ENCODE measurements at regions not wholly inside any gene's neighbourhood (a gene's known extent, or its start where the extent isn't known, plus 50 kb on each side); places are given as distances from the start of the nearest gene placed in this dataset.

- H3K4me1 ChIP-seq (ENCODE audit: control insufficient read depth in 1 of 2, insufficient read depth in 2 of 2, low read length in 2 of 2) = no peaks in the 10 kb centered on the region
- H3K27ac ChIP-seq (ENCODE audit: low read depth, low read length) = no peak overlapping the region
- H3K27me3 ChIP-seq (ENCODE audit: control insufficient read depth in 1 of 2, insufficient read depth in 2 of 2, low read length in 2 of 2) = no peaks in the 10 kb centered on the region
- H3K36me3 ChIP-seq (ENCODE audit: control insufficient read depth in 1 of 2, insufficient read depth in 2 of 2, low read length in 2 of 2) = no peaks in the 10 kb centered on the region
- no peaks in the 10 kb centered on the region for H3K9me3 ChIP-seq (ENCODE audit: control insufficient read depth in 1 of 2, low read length in 2 of 2)
- H3K9ac ChIP-seq (ENCODE audit: low read depth in 1 of 2, low read length in 2 of 2) = no peak overlapping the region
- no peak overlapping the region for H3K4me3 ChIP-seq (ENCODE audit: low read depth in 1 of 2, low read length in 2 of 2)
These were observed 93.2 kb upstream of the TNFSF4 start for GRCh38 chr1:173300061-173301044.

- H3K4me1 ChIP-seq (ENCODE audit: control insufficient read depth in 1 of 2, insufficient read depth in 2 of 2, low read length in 2 of 2) = no peaks in the 10 kb centered on the region
- no peaks in the 10 kb centered on the region for H3K27me3 ChIP-seq (ENCODE audit: control insufficient read depth in 1 of 2, insufficient read depth in 2 of 2, low read length in 2 of 2)
- H3K27ac ChIP-seq (ENCODE audit: low read depth, low read length) = no peak overlapping the region
- no peak overlapping the region for H3K9ac ChIP-seq (ENCODE audit: low read depth in 1 of 2, low read length in 2 of 2)
- no peaks in the 10 kb centered on the region for H3K9me3 ChIP-seq (ENCODE audit: control insufficient read depth in 1 of 2, low read length in 2 of 2)
- no peak overlapping the region for H3K4me3 ChIP-seq (ENCODE audit: low read depth in 1 of 2, low read length in 2 of 2)
- no peaks in the 10 kb centered on the region for H3K36me3 ChIP-seq (ENCODE audit: control insufficient read depth in 1 of 2, insufficient read depth in 2 of 2, low read length in 2 of 2)
These were observed 94.4 kb upstream of the TNFSF4 start for GRCh38 chr1:173301507-173301906.

- Histone ChIP-seq H3K27ac (ENCODE audit: low read depth, low read length) (no peak overlapping the region), H3K27me3 (ENCODE audit: control insufficient read depth in 1 of 2, insufficient read depth in 2 of 2, low read length in 2 of 2) (no peaks in the 10 kb centered on the region), H3K36me3 (ENCODE audit: control insufficient read depth in 1 of 2, insufficient read depth in 2 of 2, low read length in 2 of 2) (no peaks in the 10 kb centered on the region), H3K4me3 (ENCODE audit: low read depth in 1 of 2, low read length in 2 of 2) (no peak overlapping the region), H3K9ac (ENCODE audit: low read depth in 1 of 2, low read length in 2 of 2) (no peak overlapping the region), H3K4me1 (ENCODE audit: control insufficient read depth in 1 of 2, insufficient read depth in 2 of 2, low read length in 2 of 2) (no peaks in the 10 kb centered on the region), H3K9me3 (ENCODE audit: control insufficient read depth in 1 of 2, low read length in 2 of 2) (no peaks in the 10 kb centered on the region)
These were observed 95.2 kb upstream of the TNFSF4 start for GRCh38 chr1:173302366-173302765.

- H3K27ac ChIP-seq (ENCODE audit: low read depth, low read length) = no peak overlapping the region
- H3K27me3 ChIP-seq (ENCODE audit: control insufficient read depth in 1 of 2, insufficient read depth in 2 of 2, low read length in 2 of 2) = no peaks in the 10 kb centered on the region
- H3K9ac ChIP-seq (ENCODE audit: low read depth in 1 of 2, low read length in 2 of 2) = no peak overlapping the region
- no peaks in the 10 kb centered on the region for H3K4me1 ChIP-seq (ENCODE audit: control insufficient read depth in 1 of 2, insufficient read depth in 2 of 2, low read length in 2 of 2)
- H3K9me3 ChIP-seq (ENCODE audit: control insufficient read depth in 1 of 2, low read length in 2 of 2) = no peaks in the 10 kb centered on the region
- no peak overlapping the region for H3K4me3 ChIP-seq (ENCODE audit: low read depth in 1 of 2, low read length in 2 of 2)
- no peaks in the 10 kb centered on the region for H3K36me3 ChIP-seq (ENCODE audit: control insufficient read depth in 1 of 2, insufficient read depth in 2 of 2, low read length in 2 of 2)
These were observed 96.0 kb upstream of the TNFSF4 start for GRCh38 chr1:173302890-173303829.

GRCh38 chr1:173303984-173304383, 96.9 kb upstream of the TNFSF4 start:
- Histone ChIP-seq H3K9ac (ENCODE audit: low read depth in 1 of 2, low read length in 2 of 2) (no peak overlapping the region), H3K4me1 (ENCODE audit: control insufficient read depth in 1 of 2, insufficient read depth in 2 of 2, low read length in 2 of 2) (no peaks in the 10 kb centered on the region), H3K9me3 (ENCODE audit: control insufficient read depth in 1 of 2, low read length in 2 of 2) (no peaks in the 10 kb centered on the region), H3K4me3 (ENCODE audit: low read depth in 1 of 2, low read length in 2 of 2) (no peak overlapping the region), H3K27me3 (ENCODE audit: control insufficient read depth in 1 of 2, insufficient read depth in 2 of 2, low read length in 2 of 2) (no peaks in the 10 kb centered on the region), H3K27ac (ENCODE audit: low read depth, low read length) (no peak overlapping the region), H3K36me3 (ENCODE audit: control insufficient read depth in 1 of 2, insufficient read depth in 2 of 2, low read length in 2 of 2) (no peaks in the 10 kb centered on the region)

- H3K27ac ChIP-seq (ENCODE audit: low read depth, low read length) = no peak overlapping the region
These were observed 97.5 kb upstream of the TNFSF4 start for GRCh38 chr1:173304529-173305227.

GRCh38 chr1:173307845-173308244, 100.7 kb upstream of the TNFSF4 start:
- H3K9ac ChIP-seq (ENCODE audit: low read depth in 1 of 2, low read length in 2 of 2) = no peak overlapping the region

More at GRCh38 chr1:173304529-173305227, 97.5 kb upstream of the TNFSF4 start:
- Histone ChIP-seq H3K9ac (ENCODE audit: low read depth in 1 of 2, low read length in 2 of 2) (no peak overlapping the region), H3K4me3 (ENCODE audit: low read depth in 1 of 2, low read length in 2 of 2) (no peak overlapping the region), H3K36me3 (ENCODE audit: control insufficient read depth in 1 of 2, insufficient read depth in 2 of 2, low read length in 2 of 2) (no peaks in the 10 kb centered on the region), H3K4me1 (ENCODE audit: control insufficient read depth in 1 of 2, insufficient read depth in 2 of 2, low read length in 2 of 2) (no peaks in the 10 kb centered on the region), H3K9me3 (ENCODE audit: control insufficient read depth in 1 of 2, low read length in 2 of 2) (no peaks in the 10 kb centered on the region), H3K27me3 (ENCODE audit: control insufficient read depth in 1 of 2, insufficient read depth in 2 of 2, low read length in 2 of 2) (no peaks in the 10 kb centered on the region)

GRCh38 chr1:173314656-173315055, 107.5 kb upstream of the TNFSF4 start:
- Histone ChIP-seq H3K4me3 (ENCODE audit: low read depth in 1 of 2, low read length in 2 of 2) (no peak overlapping the region), H3K4me1 (ENCODE audit: control insufficient read depth in 1 of 2, insufficient read depth in 2 of 2, low read length in 2 of 2) (no peaks in the 10 kb centered on the region), H3K36me3 (ENCODE audit: control insufficient read depth in 1 of 2, insufficient read depth in 2 of 2, low read length in 2 of 2) (no peaks in the 10 kb centered on the region), H3K9me3 (ENCODE audit: control insufficient read depth in 1 of 2, low read length in 2 of 2) (no peaks in the 10 kb centered on the region), H3K27ac (ENCODE audit: low read depth, low read length) (no peak overlapping the region), H3K27me3 (ENCODE audit: control insufficient read depth in 1 of 2, insufficient read depth in 2 of 2, low read length in 2 of 2) (no peaks in the 10 kb centered on the region), H3K9ac (ENCODE audit: low read depth in 1 of 2, low read length in 2 of 2) (no peak overlapping the region)

More at GRCh38 chr1:173307845-173308244, 100.7 kb upstream of the TNFSF4 start:
- Histone ChIP-seq H3K27ac (ENCODE audit: low read depth, low read length) (no peak overlapping the region), H3K4me3 (ENCODE audit: low read depth in 1 of 2, low read length in 2 of 2) (no peak overlapping the region), H3K27me3 (ENCODE audit: control insufficient read depth in 1 of 2, insufficient read depth in 2 of 2, low read length in 2 of 2) (no peaks in the 10 kb centered on the region), H3K4me1 (ENCODE audit: control insufficient read depth in 1 of 2, insufficient read depth in 2 of 2, low read length in 2 of 2) (no peaks in the 10 kb centered on the region), H3K9me3 (ENCODE audit: control insufficient read depth in 1 of 2, low read length in 2 of 2) (no peaks in the 10 kb centered on the region), H3K36me3 (ENCODE audit: control insufficient read depth in 1 of 2, insufficient read depth in 2 of 2, low read length in 2 of 2) (no peaks in the 10 kb centered on the region)

- Histone ChIP-seq H3K4me3 (ENCODE audit: low read depth in 1 of 2, low read length in 2 of 2) (no peak overlapping the region), H3K9ac (ENCODE audit: low read depth in 1 of 2, low read length in 2 of 2) (no peak overlapping the region), H3K27ac (ENCODE audit: low read depth, low read length) (no peak overlapping the region), H3K4me1 (ENCODE audit: control insufficient read depth in 1 of 2, insufficient read depth in 2 of 2, low read length in 2 of 2) (no peaks in the 10 kb centered on the region), H3K27me3 (ENCODE audit: control insufficient read depth in 1 of 2, insufficient read depth in 2 of 2, low read length in 2 of 2) (no peaks in the 10 kb centered on the region), H3K36me3 (ENCODE audit: control insufficient read depth in 1 of 2, insufficient read depth in 2 of 2, low read length in 2 of 2) (no peaks in the 10 kb centered on the region), H3K9me3 (ENCODE audit: control insufficient read depth in 1 of 2, low read length in 2 of 2) (no peaks in the 10 kb centered on the region)
These were observed 108.2 kb upstream of the TNFSF4 start for GRCh38 chr1:173315296-173315695.
